ENCODE measurements at regions not wholly inside any gene's neighbourhood (a gene's known extent, or its start where the extent isn't known, plus 50 kb on each side); places are given as distances from the start of the nearest gene placed in this dataset.

GRCh38 chr5:26427281-26427680 is 611.1 kb downstream of the CDH9 start:
- POLR2A ChIA-PET = no interaction called here
- DNase-seq (ENCODE audit: low read depth) = no peak
- TF ChIP-seq CTCF (IDR thresholded peaks at IDR 0.05; ENCODE audit: insufficient read depth, low read depth, low read length) = no peak
- Histone ChIP-seq H3K27me3 (ENCODE audit: control insufficient read depth, insufficient read depth, low read length) (no peaks in the 10 kb centered on the region), H3K36me3 (ENCODE audit: control insufficient read depth, insufficient read depth, low read length) (no peaks in the 10 kb centered on the region), H3K4me3 (ENCODE audit: low read depth, low read length) (no peak overlapping the region)
- CTCF ChIA-PET = no interaction called here

- TF ChIP-seq CTCF (IDR thresholded peaks at IDR 0.05; ENCODE audit: insufficient read depth, low read depth, low read length) = no peak
- H3K36me3 ChIP-seq (ENCODE audit: control insufficient read depth, insufficient read depth, low read length) = no peaks in the 10 kb centered on the region
- no peak for DNase-seq (ENCODE audit: low read depth)
- POLR2A ChIA-PET = no interaction called here
- CTCF ChIA-PET = no interaction called here
- H3K27me3 ChIP-seq (ENCODE audit: control insufficient read depth, insufficient read depth, low read length) = no peaks in the 10 kb centered on the region
- H3K4me3 ChIP-seq (ENCODE audit: low read depth, low read length) = no peak overlapping the region
These were observed 618.4 kb downstream of the CDH9 start for GRCh38 chr5:26419987-26420386.

- POLR2A ChIA-PET = no interaction called here
- DNase-seq (ENCODE audit: low read depth) = no peak
These were observed 621.5 kb downstream of the CDH9 start for GRCh38 chr5:26416911-26417310.

GRCh38 chr5:26415987-26416779 is 622.2 kb downstream of the CDH9 start:
- no peak for DNase-seq (ENCODE audit: low read depth)

More at GRCh38 chr5:26416911-26417310, 621.5 kb downstream of the CDH9 start:
- H3K27me3 ChIP-seq (ENCODE audit: control insufficient read depth, insufficient read depth, low read length) = no peaks in the 10 kb centered on the region
- no peak for TF ChIP-seq CTCF (IDR thresholded peaks at IDR 0.05; ENCODE audit: insufficient read depth, low read depth, low read length)
- H3K36me3 ChIP-seq (ENCODE audit: control insufficient read depth, insufficient read depth, low read length) = no peaks in the 10 kb centered on the region
- no peak overlapping the region for H3K4me3 ChIP-seq (ENCODE audit: low read depth, low read length)
- CTCF ChIA-PET = no interaction called here

GRCh38 chr5:26390608-26391007 is 647.8 kb downstream of the CDH9 start:
- no peaks in the 10 kb centered on the region for H3K27me3 ChIP-seq (ENCODE audit: control insufficient read depth, insufficient read depth, low read length)
- TF ChIP-seq CTCF (IDR thresholded peaks at IDR 0.05; ENCODE audit: insufficient read depth, low read depth, low read length) = no peak
- no peak for DNase-seq (ENCODE audit: low read depth)
- no peaks in the 10 kb centered on the region for H3K36me3 ChIP-seq (ENCODE audit: control insufficient read depth, insufficient read depth, low read length)
- H3K4me3 ChIP-seq (ENCODE audit: low read depth, low read length) = no peak overlapping the region
- POLR2A ChIA-PET = no interaction called here
- CTCF ChIA-PET = interaction anchor here (0.7 kb wide), 1 partner anchor 178 kb away, joined by 3 read pairs; no protein-coding TSS in a partner anchor

More at GRCh38 chr5:26415987-26416779, 622.2 kb downstream of the CDH9 start:
- Histone ChIP-seq H3K36me3 (ENCODE audit: control insufficient read depth, insufficient read depth, low read length) (no peaks in the 10 kb centered on the region), H3K4me3 (ENCODE audit: low read depth, low read length) (no peak overlapping the region), H3K27me3 (ENCODE audit: control insufficient read depth, insufficient read depth, low read length) (no peaks in the 10 kb centered on the region)
- CTCF ChIA-PET = no interaction called here
- POLR2A ChIA-PET = no interaction called here
- TF ChIP-seq CTCF (IDR thresholded peaks at IDR 0.05; ENCODE audit: insufficient read depth, low read depth, low read length) = no peak
